ENCODE measurements at regions not wholly inside any gene's neighbourhood (a gene's known extent, or its start where the extent isn't known, plus 50 kb on each side); places are given as distances from the start of the nearest gene placed in this dataset.

DNA sequence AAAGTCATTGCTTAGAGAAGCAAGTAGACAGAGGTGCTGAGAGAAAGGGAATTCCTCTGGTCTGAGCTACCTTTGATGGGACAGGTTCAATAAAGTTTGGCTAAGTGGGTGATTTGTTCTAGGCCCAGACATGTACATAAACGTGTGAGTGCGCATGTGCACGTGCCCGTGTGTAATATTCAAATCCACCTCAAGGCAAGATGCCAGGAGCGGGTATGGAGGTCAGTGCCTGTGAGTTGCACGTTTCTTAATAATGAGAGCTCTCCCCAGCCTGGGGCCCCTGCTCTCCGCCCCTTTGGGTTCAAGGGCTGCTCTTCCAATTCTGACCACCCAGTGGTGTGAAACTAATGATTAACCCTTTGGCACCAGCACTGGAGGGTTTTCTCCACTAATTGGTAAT is 53.8 kb upstream of the LMO4 start:
- POLR2A ChIA-PET: no interaction called here
- peaks cover 0 to 2% (median 0%) of the 10 kb centered on the region in 5 donors for H3K9me3 Mint-ChIP-seq
- H3K27me3 ChIP-seq (ENCODE audit: insufficient read depth, low read length, poor library complexity, severe bottlenecking): no peaks in the 10 kb centered on the region
- H3K36me3 Mint-ChIP-seq: no peaks in the 10 kb centered on the region
- CTCF ChIA-PET: no interaction called here
- H3K4me1 Mint-ChIP-seq: no peaks in the 10 kb centered on the region
- DNase-seq: no peak
- H3K4me1 ChIP-seq (ENCODE audit: insufficient read depth, low read length): no peaks in the 10 kb centered on the region
- H3K27ac ChIP-seq (ENCODE audit: low read depth, low read length): no peak overlapping the region
- no peak overlapping the region for H3K27ac Mint-ChIP-seq
- H3K9me3 ChIP-seq (ENCODE audit: low read length): no peaks in the 10 kb centered on the region
- H3K36me3 ChIP-seq (ENCODE audit: insufficient read depth, low read length): no peaks in the 10 kb centered on the region
- no peak overlapping the region for H3K4me3 Mint-ChIP-seq
- peaks cover 18 to 46% of the 10 kb centered on the region in 2 donors for H3K27me3 Mint-ChIP-seq
- H3K4me3 ChIP-seq (ENCODE audit: low read length): no peak overlapping the region

DNA sequence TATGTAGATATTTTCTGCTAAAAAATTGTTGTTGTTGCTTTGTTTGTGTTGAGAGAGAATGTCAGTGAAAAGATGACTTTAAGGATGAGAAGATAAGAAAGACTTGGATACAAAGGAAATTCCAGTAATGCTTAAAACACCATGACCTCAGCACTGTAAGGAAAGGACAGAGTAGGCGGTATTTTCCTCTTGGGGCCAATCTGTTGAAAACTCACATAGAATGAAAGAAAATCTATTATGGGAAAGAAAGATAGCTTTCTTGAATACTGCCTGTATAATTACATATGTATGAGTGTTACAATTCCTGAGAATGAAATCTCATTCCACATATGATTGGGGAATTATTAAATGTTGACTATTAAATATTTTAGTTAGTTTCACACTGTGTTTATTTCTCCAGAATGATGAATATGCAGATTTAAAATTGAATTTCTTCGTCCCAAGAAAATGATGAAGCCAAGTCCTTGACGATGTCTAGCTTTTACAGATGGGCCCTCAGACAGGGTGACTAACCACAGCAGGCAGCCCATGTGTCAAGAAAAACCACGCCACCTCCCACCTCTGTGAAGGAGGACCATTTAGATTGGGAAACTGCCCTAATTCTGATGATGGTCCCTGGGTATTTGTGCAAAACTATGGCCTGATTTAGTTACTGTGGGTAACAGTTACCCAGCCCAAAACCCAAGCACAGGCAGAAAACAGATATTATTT is 49.7 kb upstream of the LMO4 start:
- Histone ChIP-seq H3K36me3 (ENCODE audit: insufficient read depth, low read length) (no peaks in the 10 kb centered on the region), H3K4me3 (ENCODE audit: low read length) (no peak overlapping the region), H3K9me3 (ENCODE audit: low read length) (no peaks in the 10 kb centered on the region), H3K27ac (ENCODE audit: low read depth, low read length) (no peak overlapping the region), H3K27me3 (ENCODE audit: insufficient read depth, low read length, poor library complexity, severe bottlenecking) (no peaks in the 10 kb centered on the region), H3K4me1 (ENCODE audit: insufficient read depth, low read length) (no peaks in the 10 kb centered on the region)
- ChIA-PET POLR2A (no interaction called here), CTCF (no interaction called here)
- H3K4me3 Mint-ChIP-seq: no peak overlapping the region
- H3K9me3 Mint-ChIP-seq: peaks cover 0 to 2% (median 0%) of the 10 kb centered on the region in 5 donors
- no peak for DNase-seq
- H3K4me1 Mint-ChIP-seq: no peaks in the 10 kb centered on the region
- H3K27me3 Mint-ChIP-seq: peaks cover 2 to 38% of the 10 kb centered on the region in 2 donors
- no peaks in the 10 kb centered on the region for H3K36me3 Mint-ChIP-seq
- H3K27ac Mint-ChIP-seq: no peak overlapping the region
